PC-3 (cell line): ENCODE measurements at regions not wholly inside any gene's neighbourhood (a gene's known extent, or its start where the extent isn't known, plus 50 kb on each side); places are given as distances from the start of the nearest gene placed in this dataset.

Experiments used
- ATAC-seq: fragments of 200-7000 bp; cut with Tn5 transposase; 2 replicates; pipeline ENCODE4 v1.9.1; 2020; ENCODE audit warnings: mild to moderate bottlenecking, moderate library complexity
- BruUV-seq: library from RNA; stranded (reverse); fragments of 400-500 nt; replicated peaks from 2 replicates; lab custom pipeline; 2021; lab: Mats Ljungman, UMichigan
- CTCF ChIA-PET: fragments of 300-600 bp; sonication (Branson Sonifier 250); formaldehyde crosslinking; loops from one replicate; lab custom pipeline; 2022; ENCODE audit warnings: antibody characterized with exemption; lab: Charles Lee
- POLR2A ChIA-PET: fragments of 300-600 bp; sonication (Branson Sonifier 250); formaldehyde crosslinking; loops from one replicate; lab custom pipeline; 2022; ENCODE audit warnings: antibody characterized with exemption; ENCODE audit not compliant: unreplicated experiment; lab: Charles Lee
- DNase-seq: peaks from one replicate; pipeline ENCODE4 v3.0.0-alpha.2; 2015
- H2AFZ ChIP-seq: fragments of 300-600 bp; sonication (generic); 2 replicates; pipeline ENCODE4 v1.6.0; 2016; ENCODE audit warnings: antibody characterized with exemption, low read length
- H3F3A ChIP-seq: fragments of 300-600 bp; sonication (generic); one replicate; pipeline ENCODE4 v1.6.0; 2017; ENCODE audit warnings: antibody characterized with exemption, low read length, control low read depth, mild to moderate bottlenecking; ENCODE audit not compliant: unreplicated experiment
- H3K27ac ChIP-seq: fragments of 300-600 bp; sonication (generic); 2 replicates; pipeline ENCODE4 v1.5.1; 2016; ENCODE audit warnings: mild to moderate bottlenecking, low read length
- H3K27me3 ChIP-seq: fragments of 300-600 bp; sonication (generic); 2 replicates; pipeline ENCODE4 v1.6.1; 2016; ENCODE audit warnings: low read length, mixed read lengths
- H3K36me3 ChIP-seq: fragments of 300-600 bp; sonication (generic); 2 replicates; pipeline ENCODE4 v1.6.1; 2016; ENCODE audit warnings: low read depth, mixed run types, low read length, mixed read lengths
- H3K4me1 ChIP-seq: fragments of 300-600 bp; sonication (generic); 2 replicates; pipeline ENCODE4 v1.5.1; 2016; ENCODE audit warnings: low read length; ENCODE audit not compliant: insufficient read depth
- H3K4me2 ChIP-seq: fragments of 300-600 bp; sonication (generic); 2 replicates; pipeline ENCODE4 v1.6.0; 2016; ENCODE audit warnings: low read length
- H3K4me3 ChIP-seq: fragments of 300-600 bp; sonication (generic); 2 replicates; pipeline ENCODE4 v1.5.1; 2016; ENCODE audit warnings: mild to moderate bottlenecking, low read length, mixed read lengths
- H3K79me2 ChIP-seq: fragments of 300-600 bp; sonication (generic); 2 replicates; pipeline ENCODE4 v1.6.1; 2017; ENCODE audit warnings: low read length, mixed read lengths
- H3K9ac ChIP-seq: fragments of 300-600 bp; sonication (generic); 2 replicates; pipeline ENCODE4 v1.6.0; 2016; ENCODE audit warnings: mild to moderate bottlenecking, low read length
- H3K9me2 ChIP-seq: fragments of 300-600 bp; sonication (generic); replicated peaks from 2 replicates; pipeline ENCODE4 v1.6.1; 2016; ENCODE audit warnings: mixed run types, low read length, mixed read lengths
- H3K9me3 ChIP-seq: fragments of 300-600 bp; sonication (generic); 2 replicates; pipeline ENCODE4 v1.6.1; 2016; ENCODE audit warnings: low read length, mixed read lengths
- H4K20me1 ChIP-seq: fragments of 300-600 bp; sonication (generic); 2 replicates; pipeline ENCODE4 v1.6.1; 2016; ENCODE audit warnings: low read length, mixed read lengths
- EZH2 ChIP-seq: fragments of 300-600 bp; sonication (generic); IDR thresholded peaks from one replicate; pipeline ENCODE4 v1.6.1; 2017; ENCODE audit warnings: antibody characterized with exemption, mild to moderate bottlenecking, low read length; ENCODE audit not compliant: unreplicated experiment
- EZH2phosphoT487 ChIP-seq: fragments of 300-600 bp; sonication (generic); IDR thresholded peaks from 2 replicates; pipeline ENCODE4 v1.6.1; 2018; ENCODE audit warnings: mild to moderate bottlenecking, antibody characterized with exemption, low read length, borderline replicate concordance
- intact Hi-C: fragments of 100-400 bp; cut with micrococcal nuclease; formaldehyde crosslinking; loops from 2 replicates; pipeline ENCODE4 v1.9.0; 2023
- TF ChIP-seq, protein P1 (sequence below): fragments of 300-600 bp; sonication (generic); conservative IDR thresholded peaks from 2 replicates; pipeline ENCODE4 v1.5.1; 2017; ENCODE audit warnings: antibody characterized with exemption, low read depth, mild to moderate bottlenecking, low read length

DNA sequence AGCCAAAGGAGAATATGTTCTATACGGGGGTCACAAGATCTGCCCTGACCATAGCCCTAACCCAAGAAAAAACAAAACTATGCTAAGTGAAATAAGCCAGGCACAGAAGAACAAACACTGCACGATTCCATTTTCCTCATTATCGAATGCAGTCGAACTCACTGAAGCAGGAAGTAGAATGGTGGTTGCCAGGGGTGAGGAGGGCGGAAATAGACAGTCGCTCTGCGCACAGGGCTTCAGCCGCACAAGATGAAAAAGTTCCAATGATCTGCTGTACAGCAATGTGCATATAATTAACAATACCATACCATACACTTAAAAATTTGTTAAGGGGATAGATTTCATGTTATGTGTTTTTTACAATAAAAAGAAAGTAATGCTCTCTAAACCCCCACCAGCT lies 257.7 kb downstream of the TXNL1 start:
- no peaks in the 10 kb centered on the region for H3K4me1 ChIP-seq
- ChIA-PET CTCF (no interaction called here), POLR2A (no interaction called here)
- TF ChIP-seq, protein P1, sequence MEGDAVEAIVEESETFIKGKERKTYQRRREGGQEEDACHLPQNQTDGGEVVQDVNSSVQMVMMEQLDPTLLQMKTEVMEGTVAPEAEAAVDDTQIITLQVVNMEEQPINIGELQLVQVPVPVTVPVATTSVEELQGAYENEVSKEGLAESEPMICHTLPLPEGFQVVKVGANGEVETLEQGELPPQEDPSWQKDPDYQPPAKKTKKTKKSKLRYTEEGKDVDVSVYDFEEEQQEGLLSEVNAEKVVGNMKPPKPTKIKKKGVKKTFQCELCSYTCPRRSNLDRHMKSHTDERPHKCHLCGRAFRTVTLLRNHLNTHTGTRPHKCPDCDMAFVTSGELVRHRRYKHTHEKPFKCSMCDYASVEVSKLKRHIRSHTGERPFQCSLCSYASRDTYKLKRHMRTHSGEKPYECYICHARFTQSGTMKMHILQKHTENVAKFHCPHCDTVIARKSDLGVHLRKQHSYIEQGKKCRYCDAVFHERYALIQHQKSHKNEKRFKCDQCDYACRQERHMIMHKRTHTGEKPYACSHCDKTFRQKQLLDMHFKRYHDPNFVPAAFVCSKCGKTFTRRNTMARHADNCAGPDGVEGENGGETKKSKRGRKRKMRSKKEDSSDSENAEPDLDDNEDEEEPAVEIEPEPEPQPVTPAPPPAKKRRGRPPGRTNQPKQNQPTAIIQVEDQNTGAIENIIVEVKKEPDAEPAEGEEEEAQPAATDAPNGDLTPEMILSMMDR, result no peak
- TF ChIP-seq EZH2 (no peak), EZH2phosphoT487 (no peak)
- H2AFZ ChIP-seq, result no peak overlapping the region
- intact Hi-C loops, result no loop called here
- H3K9me3 ChIP-seq, result no peaks in the 10 kb centered on the region
- DNase-seq (no peak), ATAC-seq (no peak)
- H3K36me3 ChIP-seq, result no peaks in the 10 kb centered on the region
- no peaks in the 10 kb centered on the region for H3K9me2 ChIP-seq
- H3K27ac ChIP-seq, result no peak overlapping the region
- no peaks in the 10 kb centered on the region for H3K79me2 ChIP-seq
- H3K27me3 ChIP-seq, result no peaks in the 10 kb centered on the region
- H3K9ac ChIP-seq, result no peak overlapping the region
- no peak overlapping the region for H3K4me2 ChIP-seq
- no peak overlapping the region for H3K4me3 ChIP-seq
- no peaks in the 10 kb centered on the region for H4K20me1 ChIP-seq
- BruUV-seq, result no TSS peak
- H3F3A ChIP-seq, result no peaks in the 10 kb centered on the region

DNA sequence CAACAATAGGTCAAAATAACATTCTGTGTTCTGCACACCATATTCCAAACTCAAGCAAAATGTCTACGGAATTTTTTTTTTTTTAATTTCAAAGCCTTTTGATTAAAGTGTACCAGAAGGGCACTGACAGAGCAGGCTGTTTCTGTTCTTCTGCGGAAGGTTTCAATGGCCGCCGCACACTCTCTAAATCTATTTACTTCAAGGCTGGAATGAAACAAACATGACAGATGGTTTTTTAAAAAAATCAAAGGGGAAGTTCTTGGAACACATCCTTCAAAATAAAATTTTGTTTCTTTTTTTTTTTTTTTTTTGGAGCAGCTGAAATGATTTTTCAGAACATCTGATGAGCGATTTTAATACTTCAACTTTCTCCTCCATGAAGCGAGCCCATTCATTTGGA lies 259.1 kb downstream of the TXNL1 start:
- H2AFZ ChIP-seq, result no peak overlapping the region
- CTCF ChIA-PET, result no interaction called here
- BruUV-seq, result no TSS peak

DNA sequence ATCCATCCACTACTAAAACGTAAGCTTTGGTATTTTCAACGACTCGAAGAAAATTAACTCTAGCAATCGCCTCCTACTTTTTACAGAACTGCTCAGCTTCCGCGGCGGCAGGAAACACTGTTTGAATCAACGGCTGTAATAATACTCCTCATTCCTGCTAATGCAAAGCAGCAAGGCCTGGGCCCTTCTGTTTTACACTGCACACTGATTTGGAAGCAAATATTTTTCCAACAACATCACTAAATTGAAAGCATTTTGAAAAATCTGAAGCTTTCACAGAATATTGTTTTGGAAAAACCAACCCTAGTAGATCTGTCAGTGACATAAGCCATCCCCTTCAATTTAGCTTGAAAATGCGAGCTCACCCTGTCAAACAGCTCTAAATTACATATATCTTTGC lies 261.2 kb downstream of the TXNL1 start:
- no peaks in the 10 kb centered on the region for H3K36me3 ChIP-seq
- peaks cover 13% of the 10 kb centered on the region for H3K4me1 ChIP-seq
- no TSS peak for BruUV-seq
- H3F3A ChIP-seq, result no peaks in the 10 kb centered on the region
- H2AFZ ChIP-seq, result no peak overlapping the region
- ChIA-PET POLR2A (no interaction called here), CTCF (no interaction called here)
- no peaks in the 10 kb centered on the region for H3K9me2 ChIP-seq
- H3K4me3 ChIP-seq, result no peak overlapping the region
- H3K9me3 ChIP-seq, result no peaks in the 10 kb centered on the region
- no peaks in the 10 kb centered on the region for H3K79me2 ChIP-seq
- no peak for TF ChIP-seq EZH2
- TF ChIP-seq, protein P1, result no peak
- TF ChIP-seq EZH2phosphoT487, result no peak
- no peak overlapping the region for H3K9ac ChIP-seq
- H4K20me1 ChIP-seq, result no peaks in the 10 kb centered on the region
- no peak overlapping the region for H3K27ac ChIP-seq
- no peak overlapping the region for H3K4me2 ChIP-seq
- DNase-seq, result no peak
- intact Hi-C loops, result no loop called here
- no peak for ATAC-seq
- no peaks in the 10 kb centered on the region for H3K27me3 ChIP-seq

More for the DNA sequence above, 259.1 kb downstream of the TXNL1 start:
- H4K20me1 ChIP-seq, result no peaks in the 10 kb centered on the region
- H3K9ac ChIP-seq, result no peak overlapping the region
- no peak overlapping the region for H3K4me2 ChIP-seq
- H3K9me2 ChIP-seq, result no peaks in the 10 kb centered on the region
- H3K4me1 ChIP-seq, result peaks cover 4% of the 10 kb centered on the region
- no peaks in the 10 kb centered on the region for H3K79me2 ChIP-seq
- H3K27me3 ChIP-seq, result no peaks in the 10 kb centered on the region
- no peaks in the 10 kb centered on the region for H3F3A ChIP-seq
- H3K27ac ChIP-seq, result no peak overlapping the region
- ATAC-seq, result no peak
- no peak for DNase-seq
- H3K4me3 ChIP-seq, result no peak overlapping the region
- intact Hi-C loops, result no loop called here
- POLR2A ChIA-PET, result interaction anchor here (0.6 kb wide), 1 partner anchor 23 kb away, joined by 4 read pairs; no protein-coding TSS in a partner anchor
- H3K36me3 ChIP-seq, result no peaks in the 10 kb centered on the region
- no peak for TF ChIP-seq EZH2phosphoT487
- TF ChIP-seq, protein P1, result no peak
- no peaks in the 10 kb centered on the region for H3K9me3 ChIP-seq
